ENCODE measurements at regions not wholly inside any gene's neighbourhood (a gene's known extent, or its start where the extent isn't known, plus 50 kb on each side); places are given as distances from the start of the nearest gene placed in this dataset.

DNA sequence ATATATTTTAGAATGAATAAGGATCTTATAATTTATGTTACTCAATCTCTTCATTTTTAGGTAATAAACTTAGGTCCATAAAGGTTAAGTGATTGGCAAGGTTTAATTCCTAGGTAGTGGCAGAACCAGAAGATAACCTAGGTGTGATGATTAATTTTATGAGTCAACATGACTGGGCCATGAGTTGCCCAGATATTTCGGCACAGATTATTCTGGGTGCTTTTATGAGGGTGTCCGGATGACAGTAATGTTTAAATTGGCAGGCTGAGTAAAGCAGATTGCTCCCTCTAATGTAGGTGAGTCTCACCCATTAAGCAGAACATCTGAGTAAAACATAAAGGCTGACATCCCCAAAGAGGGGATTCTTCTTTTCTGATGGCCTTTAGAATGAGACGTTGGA is 1349.3 kb upstream of the CELF2 start:
- TF ChIP-seq CTCF (IDR thresholded peaks at IDR 0.05; ENCODE audit: insufficient read depth, low read depth, low read length) (no peak), EZH2 (IDR thresholded peaks at IDR 0.05; ENCODE audit: insufficient read depth, low read length) (no peak)
